GM12872 (cell line): ENCODE measurements at regions not wholly inside any gene's neighbourhood (a gene's known extent, or its start where the extent isn't known, plus 50 kb on each side); places are given as distances from the start of the nearest gene placed in this dataset.
A peak's percentile ranks its signal among the peaks of the same experiment; 100 is the strongest.

Experiments used
- CTCF ChIP-seq: IDR thresholded peaks from 3 replicates; pipeline ENCODE4 v1.5.1; 2011; ENCODE audit warnings: low read depth, mild to moderate bottlenecking, low read length, moderate library complexity; ENCODE audit not compliant: insufficient read depth

GRCh38 chr3:185995352-185995751, 57.5 kb upstream of the TRA2B start:
- TF ChIP-seq CTCF: no peak

- no peak for TF ChIP-seq CTCF
These were observed 55.1 kb upstream of the TRA2B start for GRCh38 chr3:185992831-185993374.

- no peak for TF ChIP-seq CTCF
These were observed 51.7 kb upstream of the TRA2B start for GRCh38 chr3:185989511-185989910.

- no peak for TF ChIP-seq CTCF
These were observed 51.0 kb upstream of the TRA2B start for GRCh38 chr3:185988816-185989175.

GRCh38 chr3:185988080-185988815, 50.4 kb upstream of the TRA2B start:
- TF ChIP-seq CTCF: 0 out of 3 replicates have a peak, but pooled peaks have one; percentile 10
